ENCODE measurements at regions not wholly inside any gene's neighbourhood (a gene's known extent, or its start where the extent isn't known, plus 50 kb on each side); places are given as distances from the start of the nearest gene placed in this dataset.
"Not testable (repeated sequence)": the region's sequence is repeated elsewhere in the genome, so short reads cannot be mapped to it uniquely, and the experiment has no call there.

GRCh38 chr19:30273184-30273583, 99.0 kb upstream of the ZNF536 start:
- intact Hi-C loops (cut with DNase I), result no loop called here

GRCh38 chr19:30274987-30275386, 97.2 kb upstream of the ZNF536 start:
- intact Hi-C loops (cut with DNase I), result no loop called here
- DNase-seq, result peak in 18 of 42 donors; percentile 17 to 75 (median 46)

More at GRCh38 chr19:30273184-30273583, 99.0 kb upstream of the ZNF536 start:
- DNase-seq, result no peak

GRCh38 chr19:30276011-30276882, 95.9 kb upstream of the ZNF536 start:
- intact Hi-C loops (cut with DNase I), result no loop called here
- no peak for DNase-seq

- no peak for DNase-seq
- intact Hi-C loops (cut with DNase I), result no loop called here
Measured at GRCh38 chr19:30276883-30277280, 95.3 kb upstream of the ZNF536 start.

- intact Hi-C loops (cut with DNase I), result no loop called here
- DNase-seq, result no peak
Measured at GRCh38 chr19:30277941-30278881, 94.0 kb upstream of the ZNF536 start.

GRCh38 chr19:30278882-30279254, 93.3 kb upstream of the ZNF536 start:
- intact Hi-C loops (cut with DNase I), result no loop called here
- DNase-seq, result no peak

- no peak for DNase-seq
- intact Hi-C loops (cut with DNase I), result no loop called here
Measured at GRCh38 chr19:30280018-30280417, 92.2 kb upstream of the ZNF536 start.

- intact Hi-C loops (cut with DNase I), result no loop called here
- DNase-seq, result no peak
Measured at GRCh38 chr19:30281906-30282305, 90.3 kb upstream of the ZNF536 start.

GRCh38 chr19:30283556-30283955, 88.6 kb upstream of the ZNF536 start:
- DNase-seq, result no peak
- intact Hi-C loops (cut with DNase I), result no loop called here

- intact Hi-C loops (cut with DNase I), result loop anchor here (2.0 kb wide), 1 partner anchor 53 kb away; no protein-coding TSS in a partner anchor
- no peak for DNase-seq
Measured at GRCh38 chr19:30284209-30284608, 88.0 kb upstream of the ZNF536 start.

- intact Hi-C loops (cut with DNase I), result loop anchor here (2.0 kb wide), 1 partner anchor 54 kb away; no protein-coding TSS in a partner anchor
- DNase-seq, result no peak
Measured at GRCh38 chr19:30284885-30285284, 87.3 kb upstream of the ZNF536 start.

GRCh38 chr19:30286378-30286777, 85.8 kb upstream of the ZNF536 start:
- no peak for DNase-seq
- intact Hi-C loops (cut with DNase I), result no loop called here

- intact Hi-C loops (cut with DNase I), result no loop called here
- DNase-seq, result no peak
Measured at GRCh38 chr19:30287259-30287658, 84.9 kb upstream of the ZNF536 start.

- DNase-seq, result no peak
- intact Hi-C loops (cut with DNase I), result no loop called here
Measured at GRCh38 chr19:30287973-30288372, 84.2 kb upstream of the ZNF536 start.

- DNase-seq, result no peak
- intact Hi-C loops (cut with DNase I), result no loop called here
Measured at GRCh38 chr19:30288911-30289310, 83.3 kb upstream of the ZNF536 start.

- intact Hi-C loops (cut with DNase I), result no loop called here
- no peak for DNase-seq
Measured at GRCh38 chr19:30289336-30289735, 82.8 kb upstream of the ZNF536 start.

- DNase-seq, result not testable (repeated sequence)
- intact Hi-C loops (cut with DNase I), result loop anchor here (5.0 kb wide), 1 partner anchor 71 kb away; no protein-coding TSS in a partner anchor
Measured at GRCh38 chr19:30290805-30291204, 81.4 kb upstream of the ZNF536 start.

GRCh38 chr19:30293051-30293785, 79.0 kb upstream of the ZNF536 start:
- intact Hi-C loops (cut with DNase I), result loop anchor here (5.0 kb wide), 1 partner anchor 69 kb away; no protein-coding TSS in a partner anchor
- DNase-seq, result peak; percentile 27 to 89 (median 66)

- intact Hi-C loops (cut with DNase I), result no loop called here
- no peak for DNase-seq
Measured at GRCh38 chr19:30297969-30298368, 74.2 kb upstream of the ZNF536 start.
